ENCODE measurements at regions not wholly inside any gene's neighbourhood (a gene's known extent, or its start where the extent isn't known, plus 50 kb on each side); places are given as distances from the start of the nearest gene placed in this dataset.
A peak's percentile ranks its signal among the peaks of the same experiment; 100 is the strongest.
"Not testable (repeated sequence)": the region's sequence is repeated elsewhere in the genome, so short reads cannot be mapped to it uniquely, and the experiment has no call there.

DNA sequence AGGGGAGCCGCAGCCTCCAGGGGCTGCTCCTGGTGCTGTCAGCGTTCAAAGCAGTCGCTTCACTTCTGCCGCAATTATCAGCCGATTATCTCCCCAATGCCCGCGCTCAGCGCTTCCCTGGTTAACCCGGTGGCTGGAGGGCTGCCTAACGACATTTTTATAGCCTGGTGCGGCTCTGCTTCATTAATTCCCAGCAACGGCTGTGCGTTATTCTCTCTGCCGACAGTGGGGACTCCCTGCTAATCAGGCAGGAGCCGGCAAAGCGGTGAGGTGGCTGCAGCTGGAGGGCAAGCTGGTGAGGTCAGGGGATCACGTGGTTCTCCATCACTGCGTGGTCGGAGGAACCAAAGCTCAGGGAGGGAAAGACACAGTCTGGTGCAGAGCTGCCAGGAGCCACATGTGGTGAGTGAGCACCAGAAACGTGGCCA is 62.9 kb downstream of the GLRX5 start:
- DNase-seq = peak; percentile 42

DNA sequence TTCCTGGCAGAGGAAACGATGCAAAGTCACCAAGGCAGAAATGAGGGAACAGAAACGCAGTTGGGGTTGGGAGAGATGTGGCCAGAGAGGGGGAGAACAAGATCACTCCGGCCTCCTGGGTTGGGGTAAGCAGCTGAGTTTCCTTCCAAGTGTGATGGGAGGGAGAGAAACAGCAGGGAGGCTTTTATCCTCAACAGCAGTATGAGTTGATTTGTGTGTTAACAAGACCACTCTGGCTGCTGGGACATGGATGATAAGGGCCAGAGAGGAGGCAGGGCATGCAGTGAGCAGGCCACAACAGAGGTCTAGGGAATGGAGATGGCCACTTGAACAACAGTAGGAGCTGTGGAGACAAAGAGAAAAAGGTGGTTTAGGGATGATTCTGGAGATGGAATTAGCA is 66.8 kb downstream of the GLRX5 start:
- no peak for DNase-seq

DNA sequence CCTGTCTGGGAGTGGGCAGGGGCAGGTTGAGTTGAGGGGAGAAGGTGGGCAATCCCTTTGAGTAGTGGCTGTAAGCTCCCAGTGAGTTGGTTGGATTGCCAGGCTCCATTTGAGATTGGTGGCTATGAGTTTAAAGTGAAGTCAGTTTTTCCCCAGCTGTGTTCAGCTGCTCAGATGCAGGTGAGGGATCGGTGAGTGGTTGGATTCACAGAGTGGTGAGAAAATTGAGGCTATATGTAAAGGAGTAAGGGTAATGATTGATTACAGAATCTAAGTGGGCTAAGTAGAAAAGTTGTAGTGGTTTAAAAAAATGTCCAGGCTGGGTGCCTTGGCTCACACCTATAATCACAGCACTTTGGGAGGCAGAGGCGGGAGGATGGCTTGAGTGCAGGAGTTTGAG is 68.6 kb downstream of the GLRX5 start:
- DNase-seq = no peak

DNA sequence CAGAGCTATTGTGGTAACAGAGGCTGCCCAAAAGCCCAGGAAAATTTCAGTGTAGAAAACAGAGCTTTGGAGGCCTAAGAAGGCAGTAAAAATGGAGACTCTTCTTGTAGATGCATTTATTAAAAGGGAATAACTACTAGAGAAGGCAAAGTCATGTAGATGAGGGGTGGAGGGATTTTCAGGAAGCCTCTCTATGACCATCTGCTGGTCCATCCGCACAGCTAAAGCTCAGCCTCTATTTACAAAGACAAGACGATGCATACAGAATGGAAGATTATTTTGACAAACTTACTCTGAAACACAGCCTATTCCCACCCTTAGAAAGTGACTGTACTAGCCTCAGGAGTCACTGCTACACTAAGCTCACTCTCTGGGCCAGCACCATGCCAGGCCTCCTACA is 71.4 kb downstream of the GLRX5 start:
- no peak for DNase-seq

DNA sequence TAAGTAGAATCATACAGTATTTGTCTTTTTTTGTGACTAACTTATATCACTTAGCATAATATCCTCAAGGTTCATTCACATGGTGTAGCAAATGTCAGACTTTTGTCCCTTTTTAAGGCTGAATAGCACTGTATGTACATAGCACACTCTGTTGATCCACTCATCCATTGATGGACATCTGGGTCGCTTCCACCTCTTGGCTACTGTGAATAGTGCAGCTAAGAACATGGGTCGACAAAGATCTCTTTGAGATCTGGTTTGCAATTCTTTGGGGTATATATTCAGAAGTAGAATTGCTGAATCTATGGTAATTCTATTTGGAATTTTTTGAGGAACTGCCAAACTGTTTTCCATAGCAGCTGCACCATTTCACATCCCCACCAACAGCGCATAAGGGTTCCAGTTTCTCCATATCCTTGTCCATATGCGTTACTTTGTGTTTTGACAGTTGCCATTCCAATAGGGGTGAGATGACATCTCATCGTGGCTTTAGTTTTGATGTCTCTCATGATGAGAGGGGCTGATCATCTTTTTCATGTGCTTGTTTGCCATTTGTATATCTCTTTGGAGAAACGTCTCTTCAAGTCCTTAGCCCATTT is 73.9 kb downstream of the GLRX5 start:
- no peak for DNase-seq

DNA sequence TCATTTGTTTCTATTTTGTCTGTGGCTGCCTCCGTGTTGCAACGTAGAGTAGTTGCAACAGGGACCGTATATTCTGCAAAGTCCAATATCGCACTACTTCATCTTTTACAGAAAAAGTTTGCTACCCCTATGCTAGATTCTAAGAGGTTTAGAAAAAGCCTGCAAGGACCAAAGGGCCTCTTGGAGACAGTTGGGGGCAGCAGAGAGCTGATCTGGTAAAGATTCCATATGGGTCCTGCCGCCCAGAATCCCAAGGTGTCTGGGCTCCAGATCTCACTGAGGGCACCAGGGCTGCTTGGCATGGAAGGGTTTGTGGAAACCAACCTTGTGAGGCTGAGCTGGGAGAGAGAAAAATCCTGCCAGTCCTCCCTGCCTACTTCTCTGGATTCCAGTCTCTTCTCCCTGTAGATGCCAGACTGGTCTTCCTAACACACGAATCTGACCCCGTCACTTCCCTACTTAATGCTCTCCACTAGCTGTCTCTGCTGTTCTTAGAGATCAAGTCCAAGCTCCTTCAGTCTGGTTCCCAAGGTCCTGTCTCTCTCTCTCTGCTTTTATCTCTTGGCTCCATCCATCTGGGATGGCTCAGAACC is 74.6 kb downstream of the GLRX5 start:
- peak; percentile 52 for DNase-seq

DNA sequence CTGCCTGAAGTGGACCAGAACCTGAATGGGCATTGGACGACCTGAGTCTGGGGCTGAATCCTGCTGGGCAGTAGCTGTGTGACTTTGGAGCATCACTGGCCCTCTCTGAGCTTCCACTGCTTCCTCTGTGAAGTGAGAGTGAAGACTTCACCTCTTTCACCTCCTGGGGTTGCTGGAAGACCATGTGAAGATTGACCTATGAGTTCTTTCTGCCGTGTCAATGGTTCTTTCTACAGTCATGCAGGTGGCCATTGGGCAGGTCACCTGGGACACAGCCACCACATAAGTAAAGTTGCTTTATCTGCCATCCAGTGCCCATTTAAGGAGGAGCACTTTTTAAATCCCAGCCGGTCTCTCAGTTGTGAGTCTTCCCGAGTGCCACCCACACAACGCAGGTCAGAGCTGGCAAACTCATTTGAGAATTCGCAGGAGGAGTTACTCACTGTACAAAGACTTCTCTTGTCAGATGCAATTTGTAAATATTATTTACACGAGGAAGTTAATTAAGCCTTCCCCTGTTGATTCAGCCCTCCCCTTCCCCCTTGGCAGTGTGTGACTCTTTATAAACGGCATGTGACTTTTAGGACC is 74.8 kb upstream of the TCL1B start:
- DNase-seq = no peak

DNA sequence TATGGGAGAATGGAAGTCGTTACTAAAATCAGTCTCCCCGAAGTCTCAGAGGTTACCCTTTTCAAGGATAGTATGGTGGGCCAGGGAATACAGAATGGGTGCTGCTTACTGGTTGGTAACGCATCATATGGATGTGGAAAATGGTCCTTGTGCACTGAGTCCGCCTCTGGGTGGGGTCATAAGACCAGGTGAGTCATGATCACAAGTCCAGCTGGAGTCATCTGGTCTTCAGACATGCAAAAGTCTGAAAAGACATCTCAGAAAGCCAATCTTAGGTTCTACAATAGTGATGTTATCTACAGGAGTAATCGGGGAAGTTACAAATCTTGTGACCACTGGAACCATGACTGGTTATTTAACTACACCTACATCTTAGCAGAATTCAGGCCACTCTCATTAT is 71.9 kb upstream of the TCL1B start:
- no peak for DNase-seq

DNA sequence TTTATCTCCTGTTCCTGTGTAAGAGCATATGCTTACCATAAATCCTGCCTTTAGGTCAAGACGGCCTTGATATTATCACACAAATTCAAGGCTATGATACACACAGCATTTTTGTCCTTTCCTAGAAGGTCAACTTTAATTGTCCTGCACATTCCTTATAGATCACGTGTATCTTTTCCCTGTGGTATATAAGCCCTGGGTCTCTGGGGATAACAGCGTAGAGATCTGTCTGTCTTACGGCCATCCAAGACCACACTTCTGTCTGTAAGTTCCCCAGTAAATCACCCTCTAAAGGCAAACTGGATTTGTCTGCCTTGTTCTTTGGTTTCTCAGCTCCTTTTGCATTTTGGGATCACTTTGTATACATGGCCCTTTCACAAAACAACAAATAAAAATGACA is 69.5 kb upstream of the TCL1B start:
- DNase-seq = no peak

DNA sequence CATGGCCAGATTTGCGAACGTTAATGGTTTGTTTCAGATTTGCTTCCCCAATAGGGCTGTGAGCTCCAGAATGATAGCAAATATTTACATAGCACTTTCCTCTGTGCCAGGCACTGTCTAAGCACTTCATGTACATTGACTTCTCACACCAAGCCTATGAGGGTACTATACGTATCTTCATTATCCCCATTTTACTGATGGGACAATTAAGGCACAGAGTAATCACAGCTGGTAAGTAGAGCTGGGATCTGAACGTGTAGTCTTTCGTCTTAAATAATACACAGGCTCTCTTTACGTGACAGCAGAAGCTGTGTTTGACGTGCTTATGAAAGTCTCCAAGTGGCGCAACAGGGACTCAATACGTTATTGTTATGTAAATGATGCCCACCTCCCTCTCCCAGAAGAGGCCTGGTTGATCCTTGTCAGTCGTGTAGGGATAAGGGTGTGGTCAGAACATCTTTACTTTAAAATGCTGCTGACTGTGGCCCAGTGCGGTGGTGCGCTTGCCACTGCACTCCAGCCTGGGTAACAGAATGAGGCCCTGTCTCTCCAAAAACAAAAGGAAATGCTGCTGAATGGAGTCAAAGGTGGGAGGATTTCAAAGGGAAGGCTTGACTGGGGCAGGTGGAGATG is 66.3 kb upstream of the TCL1B start:
- peak; percentile 54 for DNase-seq

DNA sequence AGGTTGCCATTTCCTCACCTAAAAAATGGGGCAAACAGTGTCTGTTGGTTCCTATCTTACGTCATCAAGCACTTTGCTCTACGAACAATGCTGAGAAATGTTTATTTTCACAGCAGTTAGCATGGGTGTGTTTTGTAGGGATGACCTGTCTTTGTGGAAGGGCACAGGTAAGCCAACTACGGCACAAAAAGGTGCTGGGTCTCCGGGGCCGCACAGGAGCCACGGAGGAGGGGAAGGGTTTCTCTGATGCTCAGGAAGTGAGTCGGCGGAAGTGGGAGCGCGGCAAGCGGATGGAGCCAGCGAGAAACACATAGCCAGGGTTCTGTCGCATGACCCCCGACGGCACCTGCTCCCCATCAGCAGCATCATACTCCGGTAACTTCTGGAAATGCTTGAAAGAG is 65.6 kb upstream of the TCL1B start:
- peak; percentile 49 for DNase-seq

DNA sequence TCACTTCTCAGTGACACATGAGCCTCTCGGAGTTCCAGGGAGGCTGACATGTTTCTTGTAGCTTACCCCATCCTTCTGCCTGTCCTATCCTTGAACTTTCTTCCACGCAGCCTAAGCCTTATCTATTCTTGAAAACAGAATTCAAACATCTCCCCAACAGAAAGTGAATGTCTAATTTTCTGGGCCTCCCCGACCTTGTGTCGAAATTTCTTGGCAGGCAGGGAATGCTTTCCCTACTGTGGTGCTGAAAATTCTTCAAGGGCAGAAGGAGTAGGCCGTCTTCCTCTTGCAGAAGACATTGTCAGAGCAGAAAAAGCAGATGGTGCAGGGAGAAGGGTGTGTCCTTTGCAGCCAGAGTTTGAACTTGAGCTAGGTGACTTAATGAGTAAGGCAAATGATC is 63.0 kb upstream of the TCL1B start:
- DNase-seq = no peak

DNA sequence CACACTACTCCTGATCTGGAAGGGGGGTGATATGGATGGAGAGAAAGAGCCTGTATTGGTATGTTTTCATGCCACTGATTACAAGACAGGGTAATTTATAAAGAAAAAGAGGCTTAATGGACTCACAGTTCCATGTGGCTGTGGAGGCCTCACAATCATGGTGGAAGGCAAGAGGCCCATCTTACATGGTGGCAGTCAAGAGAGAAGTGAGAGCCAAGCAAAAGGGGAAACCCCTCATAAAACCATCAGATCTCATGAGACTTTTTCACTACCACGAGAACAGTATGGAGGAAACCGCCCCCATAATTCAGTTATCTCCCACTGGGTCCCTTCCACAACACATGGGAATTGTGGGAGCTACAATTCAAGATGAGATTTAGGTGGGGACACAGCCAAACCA is 60.5 kb upstream of the TCL1B start:
- DNase-seq = not testable (repeated sequence)

DNA sequence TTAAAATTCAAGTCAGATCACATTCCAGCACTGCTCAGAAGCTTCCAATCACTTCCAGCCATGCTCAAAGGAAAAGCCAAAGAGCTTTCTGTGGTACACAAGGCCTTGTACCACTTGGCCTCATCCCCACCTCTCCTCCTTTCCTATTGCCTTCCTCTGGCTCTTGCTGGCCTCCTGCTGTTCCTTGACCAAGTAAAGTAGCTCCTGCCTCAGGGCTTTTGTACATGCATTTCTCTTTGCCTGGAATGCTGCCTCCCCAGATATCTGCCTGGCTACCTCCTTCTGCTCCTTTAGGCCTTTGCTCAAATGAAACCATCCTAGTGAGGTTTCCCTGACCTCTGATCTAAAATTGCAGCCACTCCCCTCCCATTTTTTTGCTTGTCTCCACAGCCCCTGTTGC is 51.2 kb upstream of the TCL1B start:
- no peak for DNase-seq
